ENCODE measurements at regions not wholly inside any gene's neighbourhood (a gene's known extent, or its start where the extent isn't known, plus 50 kb on each side); places are given as distances from the start of the nearest gene placed in this dataset.
A peak's percentile ranks its signal among the peaks of the same experiment; 100 is the strongest.

- Histone ChIP-seq H3K36me3 (ENCODE audit: insufficient read depth, low read length) (no peaks in the 10 kb centered on the region), H3K27me3 (ENCODE audit: insufficient read depth, low read length) (no peaks in the 10 kb centered on the region), H2AFZ (ENCODE audit: low read depth, low read length) (no peak overlapping the region), H3K4me3 (ENCODE audit: low read length) (no peak overlapping the region), H3K4me1 (ENCODE audit: insufficient read depth, low read length) (no peaks in the 10 kb centered on the region), H3K9me3 (ENCODE audit: low read length) (no peaks in the 10 kb centered on the region)
These were observed 555.8 kb downstream of the PLA2G4A start for GRCh38 chr1:187384504-187384903.

GRCh38 chr1:187390215-187390818 is 561.6 kb downstream of the PLA2G4A start:
- H2AFZ ChIP-seq (ENCODE audit: low read depth, low read length) = no peak overlapping the region
- no peak overlapping the region for H3K4me3 ChIP-seq (ENCODE audit: low read length)
- no peaks in the 10 kb centered on the region for H3K9me3 ChIP-seq (ENCODE audit: low read length)
- H3K4me1 ChIP-seq (ENCODE audit: insufficient read depth, low read length) = no peaks in the 10 kb centered on the region
- no peaks in the 10 kb centered on the region for H3K27me3 ChIP-seq (ENCODE audit: insufficient read depth, low read length)
- no peaks in the 10 kb centered on the region for H3K36me3 ChIP-seq (ENCODE audit: insufficient read depth, low read length)

- no peaks in the 10 kb centered on the region for H3K27me3 ChIP-seq (ENCODE audit: insufficient read depth, low read length)
- no peaks in the 10 kb centered on the region for H3K9me3 ChIP-seq (ENCODE audit: low read length)
- H2AFZ ChIP-seq (ENCODE audit: low read depth, low read length) = no peak overlapping the region
- no peak overlapping the region for H3K4me3 ChIP-seq (ENCODE audit: low read length)
- H3K4me1 ChIP-seq (ENCODE audit: insufficient read depth, low read length) = no peaks in the 10 kb centered on the region
- no peaks in the 10 kb centered on the region for H3K36me3 ChIP-seq (ENCODE audit: insufficient read depth, low read length)
These were observed 567.5 kb downstream of the PLA2G4A start for GRCh38 chr1:187396226-187396625.

DNA sequence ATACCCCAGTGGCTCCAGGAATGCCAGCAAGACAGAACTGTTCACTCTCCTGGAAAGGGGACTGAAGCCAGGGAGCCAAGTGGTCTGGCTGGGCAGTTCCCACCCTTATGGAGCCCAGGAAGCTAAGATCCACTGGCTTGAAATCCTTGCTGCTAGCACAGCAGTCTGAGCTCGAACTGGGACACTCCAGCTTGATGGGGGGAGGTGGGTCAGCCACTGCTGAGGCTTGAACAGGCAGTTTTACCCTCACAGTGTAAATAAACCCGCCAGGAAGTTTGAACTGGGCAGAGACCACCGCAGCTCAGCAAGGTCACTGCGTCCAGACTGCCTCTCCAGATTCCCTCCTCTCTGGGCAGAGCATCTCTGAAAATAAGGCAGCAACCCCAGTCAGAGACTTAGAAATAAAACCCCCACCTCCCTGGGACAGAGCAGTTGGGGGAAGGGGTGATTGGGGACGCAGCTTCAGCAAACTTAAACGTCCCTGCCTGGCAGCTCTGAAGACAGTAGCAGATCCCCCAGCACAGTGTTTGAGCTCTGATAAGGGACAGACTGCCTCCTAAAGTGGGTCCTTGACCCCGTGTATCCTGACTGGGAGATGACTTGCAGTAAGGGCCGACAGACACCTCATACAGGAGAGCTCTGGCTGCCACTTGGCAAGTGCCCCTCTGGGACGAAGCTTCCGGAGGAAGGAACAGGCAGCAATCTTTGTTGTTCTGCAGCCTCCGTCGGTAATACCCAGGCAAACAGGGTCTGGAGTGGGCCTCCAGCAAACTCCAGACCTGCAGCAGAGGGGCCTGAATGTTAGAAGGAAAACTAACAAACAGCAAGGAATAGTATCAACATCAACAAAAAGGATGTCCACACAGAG is 568.4 kb downstream of the PLA2G4A start:
- no peaks in the 10 kb centered on the region for H3K9me3 ChIP-seq (ENCODE audit: low read length)
- no peak overlapping the region for H3K4me3 ChIP-seq (ENCODE audit: low read length)
- H3K4me1 ChIP-seq (ENCODE audit: insufficient read depth, low read length) = no peaks in the 10 kb centered on the region
- no peaks in the 10 kb centered on the region for H3K27me3 ChIP-seq (ENCODE audit: insufficient read depth, low read length)
- H3K36me3 ChIP-seq (ENCODE audit: insufficient read depth, low read length) = no peaks in the 10 kb centered on the region
- no peak overlapping the region for H2AFZ ChIP-seq (ENCODE audit: low read depth, low read length)

GRCh38 chr1:187408212-187409004 is 579.7 kb downstream of the PLA2G4A start:
- Histone ChIP-seq H3K36me3 (ENCODE audit: insufficient read depth, low read length) (no peaks in the 10 kb centered on the region), H2AFZ (ENCODE audit: low read depth, low read length) (peak overlapping the region; percentile 2), H3K9me3 (ENCODE audit: low read length) (no peaks in the 10 kb centered on the region), H3K4me3 (ENCODE audit: low read length) (no peak overlapping the region), H3K4me1 (ENCODE audit: insufficient read depth, low read length) (peaks cover 14% of the 10 kb centered on the region), H3K27me3 (ENCODE audit: insufficient read depth, low read length) (no peaks in the 10 kb centered on the region)

- Histone ChIP-seq H3K4me1 (ENCODE audit: insufficient read depth, low read length) (peaks cover 14% of the 10 kb centered on the region), H3K27me3 (ENCODE audit: insufficient read depth, low read length) (no peaks in the 10 kb centered on the region), H3K9me3 (ENCODE audit: low read length) (no peaks in the 10 kb centered on the region), H3K4me3 (ENCODE audit: low read length) (no peak overlapping the region), H3K36me3 (ENCODE audit: insufficient read depth, low read length) (no peaks in the 10 kb centered on the region), H2AFZ (ENCODE audit: low read depth, low read length) (no peak overlapping the region)
These were observed 580.6 kb downstream of the PLA2G4A start for GRCh38 chr1:187409341-187409740.

GRCh38 chr1:187411118-187411517 is 582.4 kb downstream of the PLA2G4A start:
- Histone ChIP-seq H2AFZ (ENCODE audit: low read depth, low read length) (no peak overlapping the region), H3K4me1 (ENCODE audit: insufficient read depth, low read length) (peaks cover 14% of the 10 kb centered on the region), H3K9me3 (ENCODE audit: low read length) (no peaks in the 10 kb centered on the region), H3K36me3 (ENCODE audit: insufficient read depth, low read length) (no peaks in the 10 kb centered on the region), H3K27me3 (ENCODE audit: insufficient read depth, low read length) (no peaks in the 10 kb centered on the region), H3K4me3 (ENCODE audit: low read length) (no peak overlapping the region)

DNA sequence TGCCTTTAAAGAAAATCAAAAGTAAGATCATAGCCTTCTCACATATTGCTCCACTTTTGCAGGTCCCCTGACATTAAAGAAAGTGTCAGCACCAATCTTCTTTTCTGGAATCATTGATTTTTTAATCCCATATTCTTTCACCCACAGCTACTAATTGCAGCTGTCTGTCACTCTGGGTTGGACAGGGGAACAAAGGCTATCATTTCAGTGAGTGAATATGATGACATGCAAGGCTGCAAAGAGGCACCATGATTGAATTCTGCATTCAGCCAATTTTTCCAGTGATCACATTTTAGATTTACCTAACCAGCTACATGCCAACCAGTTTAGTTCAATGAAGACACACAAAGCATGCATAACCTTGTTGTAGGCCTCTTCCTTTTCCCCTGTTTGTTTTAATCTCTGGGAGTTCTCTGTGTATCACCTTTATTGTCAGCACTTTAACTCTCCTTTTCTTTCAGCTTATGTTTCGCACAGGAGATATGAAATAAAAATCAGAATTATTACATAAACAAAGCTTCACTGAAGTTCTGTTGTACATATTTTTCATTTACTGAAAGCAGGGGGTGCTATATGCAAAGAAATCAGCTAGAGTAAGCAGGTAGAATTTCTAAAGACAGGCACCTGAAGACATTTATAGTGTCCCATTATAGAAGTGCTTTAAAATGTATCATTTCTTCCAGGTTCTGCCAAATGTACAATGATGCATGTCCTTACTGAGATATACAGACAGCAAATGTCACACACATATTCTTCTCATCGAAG is 584.8 kb downstream of the PLA2G4A start:
- Histone ChIP-seq H3K27me3 (ENCODE audit: insufficient read depth, low read length) (no peaks in the 10 kb centered on the region), H3K9me3 (ENCODE audit: low read length) (no peaks in the 10 kb centered on the region), H3K4me3 (ENCODE audit: low read length) (no peak overlapping the region), H3K36me3 (ENCODE audit: insufficient read depth, low read length) (no peaks in the 10 kb centered on the region), H3K4me1 (ENCODE audit: insufficient read depth, low read length) (peaks cover 10% of the 10 kb centered on the region), H2AFZ (ENCODE audit: low read depth, low read length) (no peak overlapping the region)

DNA sequence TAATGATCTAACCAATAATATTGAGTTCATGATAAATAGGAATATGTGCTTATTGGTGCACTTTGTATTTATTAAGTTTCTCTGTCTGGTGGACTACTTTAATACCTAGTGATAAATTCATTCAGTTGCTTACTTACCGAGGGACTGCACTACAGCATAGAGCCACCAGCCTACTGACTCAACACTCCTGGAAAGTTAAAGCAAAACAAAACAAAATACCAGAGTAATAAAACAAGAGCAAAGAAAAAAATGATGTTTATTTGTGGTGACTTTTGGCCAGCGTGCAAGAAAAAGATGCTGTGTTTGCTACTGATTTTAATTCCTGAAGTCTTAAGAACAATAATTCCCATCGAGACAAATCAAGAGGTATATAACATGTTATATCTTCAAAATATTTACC is 586.3 kb downstream of the PLA2G4A start:
- no peaks in the 10 kb centered on the region for H3K36me3 ChIP-seq (ENCODE audit: insufficient read depth, low read length)
- H2AFZ ChIP-seq (ENCODE audit: low read depth, low read length) = no peak overlapping the region
- H3K4me3 ChIP-seq (ENCODE audit: low read length) = no peak overlapping the region
- H3K9me3 ChIP-seq (ENCODE audit: low read length) = no peaks in the 10 kb centered on the region
- H3K27me3 ChIP-seq (ENCODE audit: insufficient read depth, low read length) = no peaks in the 10 kb centered on the region
- no peaks in the 10 kb centered on the region for H3K4me1 ChIP-seq (ENCODE audit: insufficient read depth, low read length)

GRCh38 chr1:187417520-187417919 is 588.8 kb downstream of the PLA2G4A start:
- Histone ChIP-seq H3K36me3 (ENCODE audit: insufficient read depth, low read length) (no peaks in the 10 kb centered on the region), H3K4me1 (ENCODE audit: insufficient read depth, low read length) (no peaks in the 10 kb centered on the region), H2AFZ (ENCODE audit: low read depth, low read length) (no peak overlapping the region), H3K9me3 (ENCODE audit: low read length) (no peaks in the 10 kb centered on the region), H3K27me3 (ENCODE audit: insufficient read depth, low read length) (no peaks in the 10 kb centered on the region), H3K4me3 (ENCODE audit: low read length) (no peak overlapping the region)

DNA sequence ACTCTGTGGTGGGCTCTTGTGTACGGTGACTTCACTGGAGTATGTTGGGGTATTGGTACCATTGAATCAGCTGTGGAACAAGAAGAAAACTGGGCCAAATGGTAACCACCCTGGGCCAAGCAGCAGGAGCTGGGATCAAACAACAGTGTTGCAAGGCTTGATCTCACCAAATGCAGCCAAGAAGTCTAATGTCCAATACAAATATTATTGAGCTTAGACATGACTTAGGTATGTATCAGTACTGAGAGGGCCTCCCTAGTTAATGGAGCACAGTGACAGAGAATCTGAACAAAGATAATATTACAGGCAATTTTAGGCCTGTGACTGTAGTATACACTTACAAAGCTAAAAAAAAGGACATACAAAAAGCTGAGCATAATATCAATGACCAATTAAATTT is 604.8 kb downstream of the PLA2G4A start:
- Histone ChIP-seq H3K4me3 (ENCODE audit: low read length) (no peak overlapping the region), H3K27me3 (ENCODE audit: insufficient read depth, low read length) (no peaks in the 10 kb centered on the region), H3K9me3 (ENCODE audit: low read length) (no peaks in the 10 kb centered on the region), H2AFZ (ENCODE audit: low read depth, low read length) (no peak overlapping the region), H3K36me3 (ENCODE audit: insufficient read depth, low read length) (no peaks in the 10 kb centered on the region), H3K4me1 (ENCODE audit: insufficient read depth, low read length) (no peaks in the 10 kb centered on the region)

DNA sequence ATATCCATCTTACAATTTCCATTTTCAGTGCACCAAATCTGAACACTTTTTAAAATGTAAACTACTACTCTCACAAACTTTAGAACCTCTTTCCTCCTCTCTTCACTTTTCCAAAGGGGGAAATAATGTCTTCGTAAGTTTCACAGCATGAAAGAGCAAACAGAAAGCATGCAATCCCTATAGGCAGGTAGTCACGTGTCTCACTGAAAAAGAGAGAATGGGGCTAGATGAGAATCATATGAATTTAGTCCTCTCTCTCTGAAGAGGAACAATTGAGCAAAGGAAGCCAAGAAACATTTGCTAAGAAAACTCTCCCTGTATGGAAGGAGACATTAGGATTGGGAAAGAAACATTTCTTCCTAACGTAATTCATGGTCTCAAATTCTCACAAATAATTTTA is 613.9 kb downstream of the PLA2G4A start:
- no peak overlapping the region for H3K4me3 ChIP-seq (ENCODE audit: low read length)
- no peaks in the 10 kb centered on the region for H3K4me1 ChIP-seq (ENCODE audit: insufficient read depth, low read length)
- no peaks in the 10 kb centered on the region for H3K9me3 ChIP-seq (ENCODE audit: low read length)
- no peak overlapping the region for H2AFZ ChIP-seq (ENCODE audit: low read depth, low read length)
- no peaks in the 10 kb centered on the region for H3K36me3 ChIP-seq (ENCODE audit: insufficient read depth, low read length)
- no peaks in the 10 kb centered on the region for H3K27me3 ChIP-seq (ENCODE audit: insufficient read depth, low read length)

Data from neuron (in vitro differentiated cells).